ENCODE measurements at regions not wholly inside any gene's neighbourhood (a gene's known extent, or its start where the extent isn't known, plus 50 kb on each side); places are given as distances from the start of the nearest gene placed in this dataset.

- H3K27me3 ChIP-seq (ENCODE audit: control insufficient read depth in 3 of 3, insufficient read depth in 3 of 3, low read length in 2 of 3) = no peaks in the 10 kb centered on the region
- no peak overlapping the region for H3K9ac ChIP-seq (ENCODE audit: insufficient read depth in 1 of 2, low read length in 2 of 2)
- no peaks in the 10 kb centered on the region for H3K4me1 ChIP-seq (ENCODE audit: control insufficient read depth in 5 of 5, insufficient read depth in 5 of 5, low read length in 5 of 5)
- peaks cover 0 to 4% (median 0%) of the 10 kb centered on the region in 4 donors for H3K9me3 ChIP-seq (ENCODE audit: control insufficient read depth in 4 of 4, insufficient read depth in 3 of 4, low read length in 3 of 4)
- 84 to 90% methylated on average over 2 of the region's 2 CpGs for WGBS, 2 donors
- no peak overlapping the region for H3K27ac ChIP-seq (ENCODE audit: low read depth in 1 of 2, low read length in 1 of 2)
- no peak overlapping the region for H3K4me3 ChIP-seq
- no peak for TF ChIP-seq CTCF (IDR thresholded peaks at IDR 0.05; ENCODE audit: control extremely low read depth, extremely low read depth)
- DNase-seq (no peak), ATAC-seq (ENCODE audit: insufficient read depth, low FRiP score) (no peak)
- no peaks in the 10 kb centered on the region for H3K36me3 ChIP-seq (ENCODE audit: control insufficient read depth in 4 of 4, insufficient read depth in 4 of 4, low read length in 4 of 4)
These were observed 127.9 kb upstream of the ST6GAL2 start for GRCh38 chr2:107013884-107014283.

- Histone ChIP-seq H3K4me1 (ENCODE audit: control insufficient read depth in 5 of 5, insufficient read depth in 5 of 5, low read length in 5 of 5) (no peaks in the 10 kb centered on the region), H3K27me3 (ENCODE audit: control insufficient read depth in 3 of 3, insufficient read depth in 3 of 3, low read length in 2 of 3) (no peaks in the 10 kb centered on the region), H3K9ac (ENCODE audit: insufficient read depth in 1 of 2, low read length in 2 of 2) (no peak overlapping the region), H3K9me3 (ENCODE audit: control insufficient read depth in 4 of 4, insufficient read depth in 3 of 4, low read length in 3 of 4) (peaks cover 0 to 4% (median 0%) of the 10 kb centered on the region in 4 donors), H3K36me3 (ENCODE audit: control insufficient read depth in 4 of 4, insufficient read depth in 4 of 4, low read length in 4 of 4) (no peaks in the 10 kb centered on the region), H3K4me3 (no peak overlapping the region), H3K27ac (ENCODE audit: low read depth in 1 of 2, low read length in 1 of 2) (no peak overlapping the region)
- no peak for TF ChIP-seq CTCF (IDR thresholded peaks at IDR 0.05; ENCODE audit: control extremely low read depth, extremely low read depth)
- ATAC-seq (ENCODE audit: insufficient read depth, low FRiP score) = no peak
- 73 to 80% methylated on average over 4 of the region's 4 CpGs for WGBS, 2 donors
- no peak for DNase-seq
These were observed 132.4 kb upstream of the ST6GAL2 start for GRCh38 chr2:107018366-107018765.

GRCh38 chr2:107020392-107020791, 134.4 kb upstream of the ST6GAL2 start:
- Histone ChIP-seq H3K4me3 (no peak overlapping the region), H3K9me3 (ENCODE audit: control insufficient read depth in 4 of 4, insufficient read depth in 3 of 4, low read length in 3 of 4) (peaks cover 0 to 6% (median 0%) of the 10 kb centered on the region in 4 donors), H3K4me1 (ENCODE audit: control insufficient read depth in 5 of 5, insufficient read depth in 5 of 5, low read length in 5 of 5) (no peaks in the 10 kb centered on the region), H3K9ac (ENCODE audit: insufficient read depth in 1 of 2, low read length in 2 of 2) (no peak overlapping the region), H3K27ac (ENCODE audit: low read depth in 1 of 2, low read length in 1 of 2) (no peak overlapping the region), H3K27me3 (ENCODE audit: control insufficient read depth in 3 of 3, insufficient read depth in 3 of 3, low read length in 2 of 3) (no peaks in the 10 kb centered on the region), H3K36me3 (ENCODE audit: control insufficient read depth in 4 of 4, insufficient read depth in 4 of 4, low read length in 4 of 4) (no peaks in the 10 kb centered on the region)
- no peak for DNase-seq
- ATAC-seq (ENCODE audit: insufficient read depth, low FRiP score) = no peak
- WGBS, 2 donors = 71 to 81% methylated on average over 6 of the region's 6 CpGs
- no peak for TF ChIP-seq CTCF (IDR thresholded peaks at IDR 0.05; ENCODE audit: control extremely low read depth, extremely low read depth)

GRCh38 chr2:107024269-107024668, 138.3 kb upstream of the ST6GAL2 start:
- H3K27ac ChIP-seq (ENCODE audit: low read depth in 1 of 2, low read length in 1 of 2) = no peak overlapping the region
- H3K9ac ChIP-seq (ENCODE audit: insufficient read depth in 1 of 2, low read length in 2 of 2) = no peak overlapping the region
- H3K36me3 ChIP-seq (ENCODE audit: control insufficient read depth in 4 of 4, insufficient read depth in 4 of 4, low read length in 4 of 4) = no peaks in the 10 kb centered on the region
- no peak for ATAC-seq (ENCODE audit: insufficient read depth, low FRiP score)
- no peak overlapping the region for H3K4me3 ChIP-seq
- DNase-seq = no peak
- H3K9me3 ChIP-seq (ENCODE audit: control insufficient read depth in 4 of 4, insufficient read depth in 3 of 4, low read length in 3 of 4) = peaks cover 0 to 2% (median 0%) of the 10 kb centered on the region in 4 donors
- H3K4me1 ChIP-seq (ENCODE audit: control insufficient read depth in 5 of 5, insufficient read depth in 5 of 5, low read length in 5 of 5) = no peaks in the 10 kb centered on the region
- H3K27me3 ChIP-seq (ENCODE audit: control insufficient read depth in 3 of 3, insufficient read depth in 3 of 3, low read length in 2 of 3) = no peaks in the 10 kb centered on the region
- TF ChIP-seq CTCF (IDR thresholded peaks at IDR 0.05; ENCODE audit: control extremely low read depth, extremely low read depth) = no peak
- WGBS, 2 donors = 94 to 97% methylated on average over 2 of the region's 2 CpGs
